22Rv1 (cell line): ENCODE measurements at regions not wholly inside any gene's neighbourhood (a gene's known extent, or its start where the extent isn't known, plus 50 kb on each side); places are given as distances from the start of the nearest gene placed in this dataset.

Source experiments
- CTCF ChIP-seq: fragments of 450-650 bp; IDR thresholded peaks from 2 replicates; pipeline ENCODE4 v1.5.1; 2017; ENCODE audit warnings: mild to moderate bottlenecking
- ZFX ChIP-seq: fragments of 450-650 bp; IDR thresholded peaks from 2 replicates; pipeline ENCODE4 v1.6.1; 2017; ENCODE audit warnings: antibody characterized with exemption, borderline replicate concordance

GRCh38 chr2:509888-510287 lies 167.3 kb downstream of the TMEM18 start:
- TF ChIP-seq CTCF (no peak), ZFX (no peak)
